Endothelial cell of hepatic sinusoid (primary cell): ENCODE measurements at regions not wholly inside any gene's neighbourhood (a gene's known extent, or its start where the extent isn't known, plus 50 kb on each side); places are given as distances from the start of the nearest gene placed in this dataset.

Experiments used
- in situ Hi-C: cut with HindIII; loops from 2 replicates; pipeline ENCODE4 v1.10.0; 2017; ENCODE audit warnings: low sequenced_read_pairs

- in situ Hi-C loops, result no loop called here
Observed at GRCh38 chr12:88310069-88310468, 168.0 kb downstream of the TMTC3 start.

DNA sequence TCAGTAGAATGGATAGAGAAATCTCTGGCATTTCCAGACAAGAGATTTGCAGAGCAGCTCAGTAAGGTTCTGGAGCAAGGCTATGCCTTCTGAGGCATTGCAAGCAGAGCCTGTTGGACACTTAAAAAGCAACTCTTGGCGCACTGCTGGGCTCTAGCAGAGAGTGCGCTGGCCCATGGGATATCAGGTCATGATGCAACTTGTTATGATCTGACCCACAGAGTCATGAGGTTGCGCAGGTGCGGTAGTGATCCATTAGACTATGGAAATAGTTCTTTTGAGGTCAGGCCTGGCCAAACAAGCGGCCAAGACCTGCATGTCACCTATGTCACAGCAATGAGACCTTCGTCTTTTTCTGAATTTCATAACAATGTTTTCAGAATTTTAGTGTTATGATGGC, 168.6 kb downstream of the TMTC3 start:
- in situ Hi-C loops, result no loop called here

GRCh38 chr12:88313554-88313953, 171.4 kb downstream of the TMTC3 start:
- in situ Hi-C loops, result no loop called here

- in situ Hi-C loops, result no loop called here
Observed at GRCh38 chr12:88314706-88315105, 172.6 kb downstream of the TMTC3 start.

GRCh38 chr12:88318726-88319125, 176.6 kb downstream of the TMTC3 start:
- in situ Hi-C loops, result no loop called here

- in situ Hi-C loops, result no loop called here
Observed at GRCh38 chr12:88325076-88325815, 183.1 kb downstream of the TMTC3 start.

DNA sequence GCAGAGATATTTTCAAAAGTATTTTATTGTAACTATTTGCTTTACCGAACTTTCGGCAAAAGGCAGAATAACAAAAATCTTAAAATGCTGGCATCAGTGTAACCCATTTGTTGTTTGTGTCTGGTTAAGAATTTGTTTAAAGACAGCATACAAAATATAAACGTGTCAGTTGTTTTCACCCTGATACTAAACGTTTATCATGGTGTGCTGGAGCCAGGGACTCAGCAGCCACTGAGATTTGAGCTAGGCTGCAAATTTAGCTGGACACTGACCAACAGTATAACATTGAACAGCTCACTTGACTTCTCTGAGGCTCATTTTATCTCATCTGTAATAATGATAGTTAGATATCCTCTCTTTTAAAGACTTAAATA, 183.7 kb downstream of the TMTC3 start:
- in situ Hi-C loops, result no loop called here

- in situ Hi-C loops, result no loop called here
Observed at GRCh38 chr12:88327276-88327675, 185.2 kb downstream of the TMTC3 start.

- in situ Hi-C loops, result no loop called here
Observed at GRCh38 chr12:88328090-88328489, 186.0 kb downstream of the TMTC3 start.

GRCh38 chr12:88329833-88330232, 187.7 kb downstream of the TMTC3 start:
- in situ Hi-C loops, result no loop called here

- in situ Hi-C loops, result no loop called here
Observed at GRCh38 chr12:88334271-88334670, 192.2 kb downstream of the TMTC3 start.

DNA sequence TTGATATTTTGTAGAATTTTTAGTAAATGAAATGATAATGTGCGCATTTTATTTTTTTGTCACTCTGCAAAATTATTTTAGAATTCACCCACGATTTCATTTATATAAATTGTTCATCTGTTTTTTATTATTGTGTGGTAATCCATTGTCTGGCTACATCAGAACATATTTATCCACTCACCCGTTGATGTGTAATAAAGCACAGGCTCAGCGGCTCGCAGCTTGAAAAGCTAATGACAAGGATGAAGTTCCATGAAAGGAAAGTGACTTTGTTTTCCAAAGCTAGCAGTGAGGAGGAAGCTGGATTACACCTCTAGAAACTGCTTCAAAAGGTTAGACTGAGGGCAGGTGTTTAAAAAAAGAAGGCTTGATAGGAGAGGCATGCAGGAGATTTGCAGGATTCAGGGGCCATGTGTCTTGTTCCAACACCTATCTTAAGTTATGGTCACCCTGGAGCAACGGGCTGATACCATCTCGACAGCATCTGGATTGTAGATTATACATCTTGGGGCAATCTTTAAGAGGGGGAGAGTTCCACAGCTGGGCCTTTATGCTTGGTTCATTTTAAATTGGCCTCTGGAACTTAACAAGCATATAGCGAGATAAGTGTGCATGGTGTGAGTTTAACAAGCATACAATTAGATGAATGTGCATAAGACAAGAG, 194.1 kb downstream of the TMTC3 start:
- in situ Hi-C loops, result no loop called here

DNA sequence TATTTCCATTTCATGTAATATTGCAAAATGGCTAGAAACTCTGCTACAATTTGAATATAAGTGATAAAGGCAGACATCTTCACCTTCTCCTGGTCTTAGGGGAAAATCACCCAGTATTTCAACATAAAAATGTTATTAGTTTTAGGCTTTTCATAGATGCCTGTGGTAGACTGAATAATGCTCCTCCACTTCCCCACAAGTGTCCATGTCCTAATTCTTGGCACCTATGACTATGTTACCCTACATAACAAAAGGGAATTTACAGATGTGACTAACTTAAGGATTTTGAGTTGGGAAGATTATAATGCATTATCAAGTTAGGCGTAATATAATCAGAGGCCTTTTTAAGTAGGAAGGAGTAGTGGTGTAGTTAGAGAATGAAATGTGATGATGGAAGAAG, 196.4 kb downstream of the TMTC3 start:
- in situ Hi-C loops, result no loop called here

DNA sequence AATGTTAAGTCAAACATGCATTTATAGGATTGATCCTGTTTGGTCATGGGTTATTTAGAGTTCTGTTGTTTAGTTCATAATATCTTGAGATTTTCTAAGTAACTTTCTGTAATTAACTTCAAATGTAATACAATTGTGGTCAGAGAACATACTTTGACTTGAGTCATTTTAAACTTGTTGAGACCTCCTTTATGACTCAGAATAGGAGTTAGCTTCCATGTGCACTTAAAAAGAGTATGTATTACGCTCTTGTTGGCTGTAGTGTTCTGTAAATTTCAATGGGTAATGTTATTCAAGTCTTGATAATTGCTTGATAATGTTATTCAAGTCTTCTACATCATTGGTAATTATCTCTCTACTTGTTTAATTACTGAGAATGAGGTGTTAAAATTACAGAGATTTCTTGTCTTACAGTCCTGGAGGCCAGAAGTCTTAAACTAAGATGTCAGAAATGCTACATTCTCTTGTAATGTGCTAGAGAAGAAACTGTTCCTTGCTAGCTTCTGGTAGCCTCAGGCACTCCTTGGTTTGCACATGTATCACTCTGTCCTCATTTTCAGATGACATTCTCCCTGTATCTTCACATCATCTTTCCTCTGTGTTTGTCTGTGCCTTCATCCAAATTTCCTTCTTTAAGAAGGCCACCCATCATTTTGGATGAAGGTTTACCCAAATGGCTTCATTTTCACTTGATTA, 197.3 kb downstream of the TMTC3 start:
- in situ Hi-C loops, result no loop called here

DNA sequence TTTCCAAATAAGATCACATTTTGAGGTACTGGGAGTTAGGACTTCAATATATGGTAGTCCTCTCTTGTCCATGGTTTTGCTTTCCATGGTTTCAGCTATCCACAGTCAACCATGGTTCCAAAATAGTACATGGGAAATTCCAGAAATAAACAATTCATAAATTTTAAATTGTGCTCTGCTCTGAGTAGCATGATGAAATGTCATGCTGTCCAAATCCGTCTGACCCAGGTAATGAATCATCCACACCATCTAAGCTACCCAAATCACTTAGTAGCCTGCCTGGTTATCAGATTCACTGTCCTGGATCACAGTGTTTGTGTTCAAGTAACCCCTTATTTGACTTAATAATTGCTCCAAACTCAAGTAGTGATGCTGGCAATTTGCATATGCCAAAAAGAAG, 197.9 kb downstream of the TMTC3 start:
- in situ Hi-C loops, result no loop called here

- in situ Hi-C loops, result no loop called here
Observed at GRCh38 chr12:88342251-88342806, 200.2 kb downstream of the TMTC3 start.

DNA sequence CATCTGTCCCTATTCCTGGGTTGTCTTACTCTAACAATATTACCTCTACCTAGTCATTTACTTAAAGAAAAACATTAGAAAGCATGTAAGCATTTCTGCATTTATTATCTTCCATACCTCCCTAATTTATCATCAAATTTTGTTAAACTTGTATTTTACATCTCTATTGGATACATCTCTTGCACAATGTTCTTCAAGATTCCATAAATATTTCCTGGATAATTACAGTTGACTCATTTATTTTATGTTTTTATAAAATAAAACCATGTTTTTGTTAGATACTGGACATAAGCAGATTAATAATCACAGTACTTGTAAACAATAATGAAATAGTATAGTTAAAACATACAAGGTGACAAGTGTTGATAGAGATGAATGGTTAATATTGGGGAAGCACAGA, 209.0 kb downstream of the TMTC3 start:
- in situ Hi-C loops, result loop anchor here (5.0 kb wide), 1 partner anchor 64 kb away; no protein-coding TSS in a partner anchor

GRCh38 chr12:88354691-88355090, 212.6 kb downstream of the TMTC3 start:
- in situ Hi-C loops, result loop anchor here (5.0 kb wide), 1 partner anchor 67 kb away; no protein-coding TSS in a partner anchor

DNA sequence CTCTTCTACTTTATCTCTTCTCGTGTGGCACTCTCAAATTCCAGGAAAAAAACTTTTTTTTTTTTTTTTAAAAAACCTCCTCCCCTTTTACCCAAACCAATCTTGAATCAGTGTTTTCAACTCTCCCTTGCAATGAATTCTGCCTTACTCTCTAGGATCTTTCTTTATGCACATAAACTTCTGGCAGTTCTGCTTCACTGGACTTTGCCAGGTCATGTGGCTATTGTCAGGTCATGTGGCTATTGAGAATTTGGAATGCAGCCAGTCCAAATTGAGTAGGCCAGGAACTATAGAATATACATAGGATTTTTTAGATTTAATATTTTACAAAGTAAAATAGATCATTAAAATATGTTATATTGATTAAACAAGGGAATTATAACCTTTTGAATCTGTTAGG, 218.2 kb downstream of the TMTC3 start:
- in situ Hi-C loops, result no loop called here

- in situ Hi-C loops, result no loop called here
Observed at GRCh38 chr12:88361493-88361892, 218.8 kb downstream of the KITLG start.

DNA sequence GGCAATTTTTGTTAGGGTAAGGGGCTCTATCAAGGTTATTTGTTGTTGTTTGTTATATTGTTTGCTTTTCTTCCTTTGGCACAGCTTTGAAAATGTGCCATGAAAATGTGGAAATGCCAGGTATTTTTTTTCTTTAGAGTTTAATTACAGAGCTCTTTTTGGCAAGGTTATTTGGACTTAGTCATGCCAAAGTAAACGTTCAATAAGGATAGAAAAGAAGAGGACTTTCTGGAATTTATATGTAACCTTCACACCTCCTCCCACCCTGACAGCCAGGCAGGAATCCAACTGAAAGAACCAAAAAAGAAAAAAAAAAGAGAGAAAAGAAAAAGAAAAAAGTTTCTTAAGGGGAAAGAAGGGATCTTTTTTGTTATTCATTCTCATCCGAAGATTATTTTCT, 217.8 kb downstream of the KITLG start:
- in situ Hi-C loops, result no loop called here

GRCh38 chr12:88365403-88365802, 214.9 kb downstream of the KITLG start:
- in situ Hi-C loops, result no loop called here
